Medulla oblongata (tissue), 1 donor: ENCODE measurements at regions not wholly inside any gene's neighbourhood (a gene's known extent, or its start where the extent isn't known, plus 50 kb on each side); places are given as distances from the start of the nearest gene placed in this dataset.
"Not testable (repeated sequence)": the region's sequence is repeated elsewhere in the genome, so short reads cannot be mapped to it uniquely, and the experiment has no call there.

Experiments
- DNase-seq: peaks from one replicate; pipeline ENCODE4 v3.0.0-alpha.2; 2015; ENCODE audit errors: extremely low spot score

GRCh38 chr5:125044491-125045282, 298.2 kb upstream of the ZNF608 start:
- no peak for DNase-seq

- DNase-seq: no peak
These were observed 299.2 kb upstream of the ZNF608 start for GRCh38 chr5:125045646-125046045.

DNA sequence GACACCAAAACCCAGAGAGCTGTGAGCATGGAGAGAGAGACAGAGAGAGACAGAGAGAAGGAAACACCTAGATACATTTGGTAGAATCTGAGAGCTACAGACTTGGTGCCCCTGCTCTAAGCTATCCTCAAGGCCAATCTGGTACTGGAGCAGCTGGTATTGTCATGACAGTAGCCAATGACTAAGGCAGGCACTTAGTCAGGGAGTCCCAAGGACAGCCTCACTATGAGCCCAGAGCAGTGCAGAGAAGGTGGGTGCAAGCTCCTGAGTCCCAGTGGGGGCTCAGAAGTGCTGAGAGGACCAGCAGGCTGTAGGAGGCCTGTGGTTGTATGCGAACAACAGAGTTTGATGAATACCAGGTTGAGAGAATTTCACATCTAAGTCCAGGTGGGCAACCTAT, 300.4 kb upstream of the ZNF608 start:
- no peak for DNase-seq

GRCh38 chr5:125047871-125048270, 301.4 kb upstream of the ZNF608 start:
- no peak for DNase-seq

DNA sequence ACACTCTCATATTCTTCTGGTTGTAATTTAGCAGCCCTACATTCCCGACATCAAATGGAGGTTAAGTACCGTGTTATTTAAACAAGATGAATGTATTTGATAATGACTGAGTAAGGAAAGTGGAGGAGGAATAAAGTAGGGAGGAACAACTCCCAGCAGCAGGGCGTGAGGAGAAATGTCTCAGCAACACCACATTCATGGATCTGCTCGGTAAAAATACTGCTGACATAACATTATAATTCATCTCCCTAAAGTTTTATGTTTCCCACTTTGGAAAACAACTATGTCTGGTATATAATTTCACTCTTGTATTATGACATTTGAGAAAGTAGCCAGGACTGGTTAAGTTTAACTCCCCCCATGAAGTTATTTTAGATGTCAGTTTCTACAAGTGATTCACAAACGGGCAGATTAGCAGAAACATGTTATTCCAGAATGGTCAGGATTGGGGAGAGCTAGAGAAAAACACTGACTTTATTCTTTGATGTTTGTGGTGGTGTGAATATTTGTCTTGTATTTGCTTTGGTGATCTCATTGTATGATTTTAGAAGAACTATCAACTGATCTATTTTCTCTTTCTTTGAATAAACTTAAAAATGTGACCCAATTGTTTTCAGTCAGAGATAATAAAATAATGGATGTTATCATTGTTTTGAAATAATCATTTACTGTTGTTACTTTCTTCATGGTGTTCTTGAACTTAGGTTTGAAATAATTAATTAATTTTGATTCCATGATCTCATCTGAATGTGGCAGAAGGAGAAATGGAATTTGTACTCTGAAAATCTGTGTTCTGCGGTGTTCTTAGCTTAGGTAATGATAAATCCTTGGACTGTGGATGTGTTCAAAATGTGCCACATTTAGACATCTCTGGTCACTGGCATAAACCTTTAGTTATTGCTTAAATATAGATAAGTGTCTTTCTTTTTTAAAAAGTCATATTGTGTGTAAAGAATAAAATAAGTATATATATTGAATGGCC, 303.6 kb upstream of the ZNF608 start:
- no peak for DNase-seq

DNA sequence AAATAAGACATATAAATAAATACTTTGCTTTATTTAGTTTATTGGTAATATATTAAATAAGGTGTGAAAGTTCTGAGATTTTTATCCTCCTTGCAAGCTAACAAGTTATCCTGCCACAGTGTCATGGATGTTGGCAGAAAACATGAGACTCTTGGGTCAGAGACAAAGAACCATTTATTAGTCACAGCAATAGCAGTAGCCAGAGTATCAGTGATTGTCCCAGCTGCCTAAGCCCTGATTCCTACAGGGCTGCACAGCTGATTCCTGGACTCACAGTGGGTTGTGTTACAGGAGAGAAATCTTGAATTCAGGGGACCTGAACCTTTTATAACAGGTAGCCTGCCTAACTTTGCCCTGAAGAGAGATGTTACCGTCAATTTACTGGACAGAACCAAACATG, 304.5 kb upstream of the ZNF608 start:
- peak; percentile 71 for DNase-seq

- DNase-seq: no peak
These were observed 306.1 kb upstream of the ZNF608 start for GRCh38 chr5:125052584-125052983.

DNA sequence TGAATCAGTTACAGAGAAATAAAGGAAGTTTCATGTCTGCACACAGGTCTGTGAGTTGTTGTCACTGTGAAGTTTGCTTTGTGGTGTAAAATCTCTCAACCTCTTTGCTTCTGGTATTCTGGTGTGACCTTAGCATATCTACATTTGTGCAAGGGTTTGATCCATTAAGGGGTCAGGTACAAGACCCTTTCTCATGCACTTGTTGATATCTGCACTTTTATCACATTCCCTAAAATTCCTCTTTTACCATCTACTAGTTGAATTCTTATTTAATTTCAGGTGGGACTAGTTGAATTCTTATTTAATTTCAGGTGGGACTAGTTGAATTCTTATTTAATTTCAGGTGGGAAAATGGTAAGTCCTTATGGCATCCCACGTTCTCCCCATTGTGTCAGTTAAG, 306.7 kb upstream of the ZNF608 start:
- no peak for DNase-seq

DNA sequence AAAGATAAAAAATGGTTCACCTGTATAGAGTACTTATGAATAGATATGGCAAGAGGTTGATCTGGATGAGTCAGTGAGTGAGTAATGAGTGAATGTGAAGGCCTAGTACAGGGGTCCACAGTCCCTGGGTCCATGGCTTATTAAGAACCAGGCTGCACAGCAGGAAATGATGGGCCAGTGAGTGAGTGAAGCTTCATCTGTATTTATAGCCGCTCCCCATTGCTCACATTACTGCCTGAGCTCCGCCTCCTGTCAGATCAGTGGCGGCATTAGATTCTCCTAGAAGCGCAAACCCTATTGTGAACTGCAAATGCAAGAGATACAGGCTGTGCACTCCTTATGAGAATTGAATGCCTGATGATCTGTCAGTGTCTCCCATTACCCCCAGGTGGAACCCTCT, 307.7 kb upstream of the ZNF608 start:
- DNase-seq: no peak

GRCh38 chr5:125056671-125057485, 310.4 kb upstream of the ZNF608 start:
- DNase-seq: no peak

- no peak for DNase-seq
These were observed 311.7 kb upstream of the ZNF608 start for GRCh38 chr5:125057912-125058826.

DNA sequence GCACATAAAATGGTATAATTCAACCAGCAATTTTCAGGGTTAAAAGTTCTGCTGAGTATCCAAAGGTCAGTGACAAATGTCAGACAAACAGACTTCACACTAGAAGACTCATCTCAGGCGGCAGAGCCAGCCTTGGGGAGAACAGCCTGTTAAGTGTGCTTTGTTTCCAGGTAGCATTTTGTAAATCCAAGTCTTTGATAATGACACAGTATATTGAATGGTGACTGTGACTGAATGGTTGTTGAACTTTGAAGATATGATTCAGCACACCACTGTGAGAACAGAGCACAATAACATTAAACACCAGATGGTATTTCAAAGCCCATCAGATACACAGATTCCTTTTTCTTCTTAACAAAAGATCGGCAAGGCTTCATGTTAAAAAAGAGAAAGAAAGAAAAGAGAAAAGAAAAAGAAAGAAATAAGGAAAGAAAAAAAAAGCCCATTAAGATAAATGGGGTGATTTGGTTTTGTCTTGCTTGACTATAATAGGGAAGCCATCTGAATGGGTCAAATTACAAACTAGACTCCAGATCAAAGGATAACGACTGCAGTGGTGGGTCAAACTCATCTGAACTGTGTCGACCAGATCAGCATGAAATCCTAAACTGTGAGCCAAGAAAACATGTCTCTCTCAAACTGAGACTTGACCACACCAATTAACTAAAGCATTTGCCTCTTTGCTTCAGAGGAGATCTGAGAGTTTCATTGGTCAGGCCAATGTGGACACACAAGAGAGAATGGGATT, 313.0 kb upstream of the ZNF608 start:
- no peak for DNase-seq

DNA sequence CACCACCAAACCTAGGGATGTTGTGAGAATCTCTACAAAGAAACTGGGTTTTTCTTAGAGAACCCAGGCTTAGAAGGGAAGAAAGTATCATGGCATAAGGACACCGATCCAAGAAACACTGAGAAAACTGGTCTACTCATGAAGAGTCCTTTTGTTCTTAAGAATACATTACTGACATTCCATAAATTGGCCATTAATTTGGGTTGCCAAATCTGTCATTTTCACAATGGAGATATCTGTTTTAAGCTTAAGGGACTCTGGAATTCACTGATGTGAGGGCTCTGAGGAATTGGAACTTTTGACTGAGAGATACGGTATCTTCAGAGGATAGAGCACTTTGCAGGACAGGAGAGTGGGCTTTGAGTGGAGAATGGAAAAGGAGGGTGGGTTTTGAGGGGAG, 315.3 kb upstream of the ZNF608 start:
- DNase-seq: no peak

GRCh38 chr5:125064621-125065438, 318.4 kb upstream of the ZNF608 start:
- no peak for DNase-seq

GRCh38 chr5:125065741-125066140, 319.3 kb upstream of the ZNF608 start:
- DNase-seq: no peak

DNA sequence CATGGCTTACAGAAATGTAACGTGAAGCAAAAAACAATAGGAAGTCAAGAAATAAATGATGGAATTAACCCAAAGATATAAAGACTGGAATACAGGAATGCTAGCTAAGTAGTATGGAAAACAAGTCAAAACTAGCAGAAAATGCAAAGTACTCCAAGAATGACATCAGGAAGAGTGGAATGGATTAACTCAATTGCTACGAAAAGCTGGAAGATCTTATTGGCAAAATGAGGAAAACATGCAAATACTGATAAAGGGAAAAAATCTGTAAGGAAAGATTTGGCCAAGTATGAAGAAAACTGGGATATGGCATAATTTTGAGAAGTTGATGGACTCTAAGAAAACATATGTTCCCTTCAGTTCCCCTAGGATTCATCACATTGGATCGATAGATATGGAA, 324.5 kb upstream of the ZNF608 start:
- DNase-seq: no peak

GRCh38 chr5:125073090-125073489, 326.7 kb upstream of the ZNF608 start:
- DNase-seq: no peak

- no peak for DNase-seq
These were observed 329.1 kb upstream of the ZNF608 start for GRCh38 chr5:125075567-125075966.

- not testable (repeated sequence) for DNase-seq
These were observed 332.6 kb upstream of the ZNF608 start for GRCh38 chr5:125079028-125079427.
